GM23338 (cell line): ENCODE measurements at regions not wholly inside any gene's neighbourhood (a gene's known extent, or its start where the extent isn't known, plus 50 kb on each side); places are given as distances from the start of the nearest gene placed in this dataset.

Experiments used
- ATAC-seq: fragments of 200-7000 bp; cut with Tn5 transposase; 3 replicates; pipeline ENCODE4 v1.9.1; 2020
- DNase-seq: peaks from one replicate; pipeline ENCODE4 v3.0.0-alpha.2; 2015; ENCODE audit warnings: low spot score
- H2AFZ ChIP-seq: fragments of 200-600 bp; sonication (generic); 2 replicates; pipeline ENCODE4 v1.8.0; 2016; ENCODE audit warnings: antibody characterized with exemption, mild to moderate bottlenecking, moderate library complexity
- H3F3A ChIP-seq: fragments of 200-600 bp; sonication (generic); replicated peaks from 2 replicates; pipeline ENCODE4 v1.8.0; 2017; ENCODE audit warnings: antibody characterized with exemption, mixed run types, low read depth
- H3K27ac ChIP-seq: fragments of 200-600 bp; sonication (generic); 2 replicates; pipeline ENCODE4 v1.6.1; 2016; ENCODE audit warnings: low read depth
- H3K27me3 ChIP-seq: fragments of 200-600 bp; sonication (generic); 2 replicates; pipeline ENCODE4 v1.8.0; 2016; ENCODE audit warnings: mild to moderate bottlenecking, mixed run types, moderate library complexity; ENCODE audit not compliant: insufficient read depth
- H3K36me3 ChIP-seq: fragments of 200-600 bp; sonication (generic); 2 replicates; pipeline ENCODE4 v1.8.0; 2016; ENCODE audit warnings: mild to moderate bottlenecking; ENCODE audit not compliant: insufficient read depth
- H3K4me1 ChIP-seq: fragments of 200-600 bp; sonication (generic); 2 replicates; pipeline ENCODE4 v1.8.0; 2016; ENCODE audit warnings: mild to moderate bottlenecking, moderate library complexity; ENCODE audit not compliant: insufficient read depth
- H3K4me2 ChIP-seq: fragments of 200-600 bp; sonication (generic); 2 replicates; pipeline ENCODE4 v1.7.1; 2017; ENCODE audit warnings: mixed run types
- H3K4me3 ChIP-seq: fragments of 200-600 bp; sonication (generic); 2 replicates; pipeline ENCODE4 v1.6.1; 2016; ENCODE audit warnings: mixed run types
- H3K79me2 ChIP-seq: fragments of 200-600 bp; sonication (generic); replicated peaks from 2 replicates; pipeline ENCODE4 v1.8.0; 2017; ENCODE audit warnings: mild to moderate bottlenecking; ENCODE audit not compliant: insufficient read depth
- H3K9me2 ChIP-seq: fragments of 200-600 bp; sonication (generic); 2 replicates; pipeline ENCODE4 v1.8.0; 2017; ENCODE audit not compliant: insufficient read depth
- H4K20me1 ChIP-seq: fragments of 200-600 bp; sonication (generic); replicated peaks from 2 replicates; pipeline ENCODE4 v1.8.0; 2017; ENCODE audit warnings: mild to moderate bottlenecking; ENCODE audit not compliant: insufficient read depth
- H3K27ac Mint-ChIP-seq: 2 replicates; pipeline ENCODE4 v1.8.0; 2020; ENCODE audit warnings: inconsistent platforms, mild to moderate bottlenecking, moderate library complexity, mixed read lengths
- H3K27me3 Mint-ChIP-seq: 3 replicates; pipeline ENCODE4 v1.8.0; 2022; ENCODE audit warnings: low read depth, mild to moderate bottlenecking, moderate library complexity, mixed read lengths, inconsistent platforms; ENCODE audit not compliant: insufficient read depth, poor library complexity
- H3K36me3 Mint-ChIP-seq: 3 replicates; pipeline ENCODE4 v1.8.0; 2021; ENCODE audit warnings: low read depth, mild to moderate bottlenecking, inconsistent platforms, moderate library complexity, mixed read lengths
- H3K4me1 Mint-ChIP-seq: 3 replicates; pipeline ENCODE4 v1.8.0; 2020; ENCODE audit warnings: mild to moderate bottlenecking, inconsistent platforms, mixed read lengths
- H3K4me3 Mint-ChIP-seq: 3 replicates; pipeline ENCODE4 v1.8.0; 2021; ENCODE audit warnings: moderate library complexity, mild to moderate bottlenecking, inconsistent platforms, mixed read lengths
- H3K9me3 Mint-ChIP-seq: 3 replicates; pipeline ENCODE4 v1.8.0; 2020; ENCODE audit warnings: moderate library complexity, mild to moderate bottlenecking, inconsistent platforms, mixed read lengths
- CREB1 ChIP-seq: fragments of 250-450 bp; sonication (Bioruptor Pico); IDR thresholded peaks from 2 replicates; pipeline ENCODE4 v1.5.0; 2020; ENCODE audit warnings: low read depth, mild to moderate bottlenecking, moderate library complexity
- EZH2 ChIP-seq: fragments of 200-600 bp; sonication (generic); IDR thresholded peaks from one replicate; pipeline ENCODE4 v1.8.0; 2017; ENCODE audit warnings: antibody characterized with exemption, mild to moderate bottlenecking, low read depth; ENCODE audit not compliant: unreplicated experiment
- EZH2phosphoT487 ChIP-seq: fragments of 200-600 bp; sonication (generic); IDR thresholded peaks from one replicate; pipeline ENCODE4 v1.8.1; 2018; ENCODE audit warnings: antibody characterized with exemption; ENCODE audit not compliant: unreplicated experiment
- POLR2AphosphoS5 ChIP-seq: IDR thresholded peaks from 2 replicates; pipeline ENCODE4 v1.6.1; 2016; ENCODE audit warnings: antibody characterized with exemption, low read depth
- STAT1 ChIP-seq: IDR thresholded peaks from one replicate; pipeline ENCODE4 v1.6.1; 2016; ENCODE audit warnings: antibody characterized with exemption; ENCODE audit not compliant: unreplicated experiment
- ZNF114 ChIP-seq: fragments of 250-450 bp; sonication (Bioruptor Pico); IDR thresholded peaks from 2 replicates; pipeline ENCODE4 v1.5.0; 2020; ENCODE audit warnings: mild to moderate bottlenecking, moderate library complexity
- ZNF331 ChIP-seq: fragments of 250-450 bp; sonication (Bioruptor Pico); IDR thresholded peaks from 2 replicates; pipeline ENCODE4 v1.5.0; 2020; ENCODE audit warnings: low read depth, mild to moderate bottlenecking, moderate library complexity
- TF ChIP-seq, protein P1 (sequence below): fragments of 250-450 bp; sonication (Bioruptor Pico); IDR thresholded peaks from 2 replicates; pipeline ENCODE4 v1.5.0; 2020; ENCODE audit warnings: mild to moderate bottlenecking, moderate library complexity
- TF ChIP-seq, protein P2 (sequence below), 2 experiments: fragments of 200-600 bp in 1 of 2; sonication (generic) in 1 of 2; conservative IDR thresholded peaks; 2 replicates each; pipeline versions ENCODE4 v1.5.1 to v1.6.1; 2016 to 2017; ENCODE audit warnings: antibody characterized with exemption in 2 of 2, low read depth in 2 of 2, mild to moderate bottlenecking in 2 of 2, moderate library complexity in 1 of 2
- TF ChIP-seq, protein P3 (sequence below): IDR thresholded peaks from one replicate; pipeline ENCODE4 v1.6.1; 2018; ENCODE audit warnings: antibody characterized with exemption; ENCODE audit not compliant: unreplicated experiment

DNA sequence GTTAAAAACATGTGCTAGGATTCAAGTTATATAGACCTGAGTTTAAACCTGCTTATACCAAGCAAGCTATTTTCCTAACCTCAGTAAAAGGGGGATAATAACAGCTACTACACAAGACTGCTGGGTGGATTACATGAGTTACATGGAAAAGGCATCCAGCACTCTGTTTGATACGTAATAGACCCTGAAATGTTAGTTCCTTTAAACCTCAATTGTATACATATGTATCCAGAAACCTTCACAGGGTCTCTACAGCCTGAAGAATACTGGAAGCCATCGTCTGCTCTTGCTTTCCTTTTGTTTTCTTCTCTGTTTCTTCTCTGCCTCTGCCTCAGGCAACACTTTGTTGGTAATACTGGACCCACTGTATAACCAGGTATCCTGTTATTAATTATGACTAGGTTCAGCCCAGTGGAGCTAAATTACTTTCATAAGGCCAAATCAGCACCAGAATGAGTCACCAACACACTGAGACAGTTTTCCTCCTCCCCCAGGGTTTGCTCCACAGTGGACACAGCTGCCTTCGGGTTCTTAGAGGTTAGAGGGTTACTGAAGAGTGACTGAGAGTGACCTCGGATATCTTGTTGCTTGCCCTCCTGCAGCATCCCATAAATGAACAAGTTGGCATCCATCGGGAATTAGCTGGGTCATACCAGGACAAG is 127.1 kb downstream of the CAPZA3 start (continued):
- TF ChIP-seq, protein P1, sequence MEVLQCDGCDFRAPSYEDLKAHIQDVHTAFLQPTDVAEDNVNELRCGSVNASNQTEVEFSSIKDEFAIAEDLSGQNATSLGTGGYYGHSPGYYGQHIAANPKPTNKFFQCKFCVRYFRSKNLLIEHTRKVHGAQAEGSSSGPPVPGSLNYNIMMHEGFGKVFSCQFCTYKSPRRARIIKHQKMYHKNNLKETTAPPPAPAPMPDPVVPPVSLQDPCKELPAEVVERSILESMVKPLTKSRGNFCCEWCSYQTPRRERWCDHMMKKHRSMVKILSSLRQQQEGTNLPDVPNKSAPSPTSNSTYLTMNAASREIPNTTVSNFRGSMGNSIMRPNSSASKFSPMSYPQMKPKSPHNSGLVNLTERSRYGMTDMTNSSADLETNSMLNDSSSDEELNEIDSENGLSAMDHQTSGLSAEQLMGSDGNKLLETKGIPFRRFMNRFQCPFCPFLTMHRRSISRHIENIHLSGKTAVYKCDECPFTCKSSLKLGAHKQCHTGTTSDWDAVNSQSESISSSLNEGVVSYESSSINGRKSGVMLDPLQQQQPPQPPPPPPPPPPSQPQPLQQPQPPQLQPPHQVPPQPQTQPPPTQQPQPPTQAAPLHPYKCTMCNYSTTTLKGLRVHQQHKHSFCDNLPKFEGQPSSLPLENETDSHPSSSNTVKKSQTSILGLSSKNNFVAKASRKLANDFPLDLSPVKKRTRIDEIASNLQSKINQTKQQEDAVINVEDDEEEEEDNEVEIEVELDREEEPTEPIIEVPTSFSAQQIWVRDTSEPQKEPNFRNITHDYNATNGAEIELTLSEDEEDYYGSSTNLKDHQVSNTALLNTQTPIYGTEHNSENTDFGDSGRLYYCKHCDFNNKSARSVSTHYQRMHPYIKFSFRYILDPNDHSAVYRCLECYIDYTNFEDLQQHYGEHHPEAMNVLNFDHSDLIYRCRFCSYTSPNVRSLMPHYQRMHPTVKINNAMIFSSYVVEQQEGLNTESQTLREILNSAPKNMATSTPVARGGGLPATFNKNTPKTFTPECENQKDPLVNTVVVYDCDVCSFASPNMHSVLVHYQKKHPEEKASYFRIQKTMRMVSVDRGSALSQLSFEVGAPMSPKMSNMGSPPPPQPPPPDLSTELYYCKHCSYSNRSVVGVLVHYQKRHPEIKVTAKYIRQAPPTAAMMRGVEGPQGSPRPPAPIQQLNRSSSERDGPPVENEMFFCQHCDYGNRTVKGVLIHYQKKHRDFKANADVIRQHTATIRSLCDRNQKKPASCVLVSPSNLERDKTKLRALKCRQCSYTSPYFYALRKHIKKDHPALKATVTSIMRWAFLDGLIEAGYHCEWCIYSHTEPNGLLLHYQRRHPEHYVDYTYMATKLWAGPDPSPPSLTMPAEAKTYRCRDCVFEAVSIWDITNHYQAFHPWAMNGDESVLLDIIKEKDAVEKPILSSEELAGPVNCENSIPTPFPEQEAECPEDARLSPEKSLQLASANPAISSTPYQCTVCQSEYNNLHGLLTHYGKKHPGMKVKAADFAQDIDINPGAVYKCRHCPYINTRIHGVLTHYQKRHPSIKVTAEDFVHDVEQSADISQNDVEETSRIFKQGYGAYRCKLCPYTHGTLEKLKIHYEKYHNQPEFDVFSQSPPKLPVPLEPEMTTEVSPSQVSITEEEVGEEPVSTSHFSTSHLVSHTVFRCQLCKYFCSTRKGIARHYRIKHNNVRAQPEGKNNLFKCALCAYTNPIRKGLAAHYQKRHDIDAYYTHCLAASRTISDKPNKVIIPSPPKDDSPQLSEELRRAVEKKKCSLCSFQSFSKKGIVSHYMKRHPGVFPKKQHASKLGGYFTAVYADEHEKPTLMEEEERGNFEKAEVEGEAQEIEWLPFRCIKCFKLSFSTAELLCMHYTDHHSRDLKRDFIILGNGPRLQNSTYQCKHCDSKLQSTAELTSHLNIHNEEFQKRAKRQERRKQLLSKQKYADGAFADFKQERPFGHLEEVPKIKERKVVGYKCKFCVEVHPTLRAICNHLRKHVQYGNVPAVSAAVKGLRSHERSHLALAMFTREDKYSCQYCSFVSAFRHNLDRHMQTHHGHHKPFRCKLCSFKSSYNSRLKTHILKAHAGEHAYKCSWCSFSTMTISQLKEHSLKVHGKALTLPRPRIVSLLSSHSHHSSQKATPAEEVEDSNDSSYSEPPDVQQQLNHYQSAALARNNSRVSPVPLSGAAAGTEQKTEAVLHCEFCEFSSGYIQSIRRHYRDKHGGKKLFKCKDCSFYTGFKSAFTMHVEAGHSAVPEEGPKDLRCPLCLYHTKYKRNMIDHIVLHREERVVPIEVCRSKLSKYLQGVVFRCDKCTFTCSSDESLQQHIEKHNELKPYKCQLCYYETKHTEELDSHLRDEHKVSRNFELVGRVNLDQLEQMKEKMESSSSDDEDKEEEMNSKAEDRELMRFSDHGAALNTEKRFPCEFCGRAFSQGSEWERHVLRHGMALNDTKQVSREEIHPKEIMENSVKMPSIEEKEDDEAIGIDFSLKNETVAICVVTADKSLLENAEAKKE (CRISPR knock-in tag): no peak
- TF ChIP-seq ZNF114 (CRISPR knock-in tag): no peak
- TF ChIP-seq STAT1: no peak
- TF ChIP-seq, protein P2, sequence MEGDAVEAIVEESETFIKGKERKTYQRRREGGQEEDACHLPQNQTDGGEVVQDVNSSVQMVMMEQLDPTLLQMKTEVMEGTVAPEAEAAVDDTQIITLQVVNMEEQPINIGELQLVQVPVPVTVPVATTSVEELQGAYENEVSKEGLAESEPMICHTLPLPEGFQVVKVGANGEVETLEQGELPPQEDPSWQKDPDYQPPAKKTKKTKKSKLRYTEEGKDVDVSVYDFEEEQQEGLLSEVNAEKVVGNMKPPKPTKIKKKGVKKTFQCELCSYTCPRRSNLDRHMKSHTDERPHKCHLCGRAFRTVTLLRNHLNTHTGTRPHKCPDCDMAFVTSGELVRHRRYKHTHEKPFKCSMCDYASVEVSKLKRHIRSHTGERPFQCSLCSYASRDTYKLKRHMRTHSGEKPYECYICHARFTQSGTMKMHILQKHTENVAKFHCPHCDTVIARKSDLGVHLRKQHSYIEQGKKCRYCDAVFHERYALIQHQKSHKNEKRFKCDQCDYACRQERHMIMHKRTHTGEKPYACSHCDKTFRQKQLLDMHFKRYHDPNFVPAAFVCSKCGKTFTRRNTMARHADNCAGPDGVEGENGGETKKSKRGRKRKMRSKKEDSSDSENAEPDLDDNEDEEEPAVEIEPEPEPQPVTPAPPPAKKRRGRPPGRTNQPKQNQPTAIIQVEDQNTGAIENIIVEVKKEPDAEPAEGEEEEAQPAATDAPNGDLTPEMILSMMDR (conservative IDR thresholded peaks at IDR 0.05; ENCODE audit: low read depth in 2 of 2): no peak
- TF ChIP-seq POLR2AphosphoS5: no peak
- TF ChIP-seq EZH2phosphoT487: no peak
- no peak for TF ChIP-seq EZH2

DNA sequence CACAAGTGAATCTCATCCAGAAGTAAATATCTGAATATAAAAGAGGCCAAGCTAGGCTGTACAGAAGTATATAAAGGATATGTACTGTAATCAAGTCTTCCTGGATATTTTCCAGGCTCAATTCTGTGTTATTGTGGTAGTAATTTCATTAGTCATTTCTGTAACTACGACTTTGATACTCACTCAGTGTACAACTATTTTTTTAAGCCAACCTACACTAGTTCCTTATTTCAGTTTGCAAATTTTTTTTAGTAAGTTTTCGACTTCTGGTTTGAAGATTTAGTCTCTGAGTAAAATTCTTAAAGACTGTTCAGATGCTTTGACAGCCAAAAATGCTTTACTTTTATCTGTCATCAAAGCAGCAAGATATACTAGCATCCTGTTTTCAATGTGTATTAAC is 130.8 kb downstream of the CAPZA3 start:
- no peak overlapping the region for H3K27ac Mint-ChIP-seq
- TF ChIP-seq CREB1 (CRISPR knock-in tag) (no peak), ZNF114 (CRISPR knock-in tag) (no peak), EZH2phosphoT487 (no peak), EZH2 (no peak), ZNF331 (no peak)
- TF ChIP-seq, protein P2 (conservative IDR thresholded peaks at IDR 0.05; ENCODE audit: low read depth in 2 of 2): no peak
- TF ChIP-seq, protein P3, sequence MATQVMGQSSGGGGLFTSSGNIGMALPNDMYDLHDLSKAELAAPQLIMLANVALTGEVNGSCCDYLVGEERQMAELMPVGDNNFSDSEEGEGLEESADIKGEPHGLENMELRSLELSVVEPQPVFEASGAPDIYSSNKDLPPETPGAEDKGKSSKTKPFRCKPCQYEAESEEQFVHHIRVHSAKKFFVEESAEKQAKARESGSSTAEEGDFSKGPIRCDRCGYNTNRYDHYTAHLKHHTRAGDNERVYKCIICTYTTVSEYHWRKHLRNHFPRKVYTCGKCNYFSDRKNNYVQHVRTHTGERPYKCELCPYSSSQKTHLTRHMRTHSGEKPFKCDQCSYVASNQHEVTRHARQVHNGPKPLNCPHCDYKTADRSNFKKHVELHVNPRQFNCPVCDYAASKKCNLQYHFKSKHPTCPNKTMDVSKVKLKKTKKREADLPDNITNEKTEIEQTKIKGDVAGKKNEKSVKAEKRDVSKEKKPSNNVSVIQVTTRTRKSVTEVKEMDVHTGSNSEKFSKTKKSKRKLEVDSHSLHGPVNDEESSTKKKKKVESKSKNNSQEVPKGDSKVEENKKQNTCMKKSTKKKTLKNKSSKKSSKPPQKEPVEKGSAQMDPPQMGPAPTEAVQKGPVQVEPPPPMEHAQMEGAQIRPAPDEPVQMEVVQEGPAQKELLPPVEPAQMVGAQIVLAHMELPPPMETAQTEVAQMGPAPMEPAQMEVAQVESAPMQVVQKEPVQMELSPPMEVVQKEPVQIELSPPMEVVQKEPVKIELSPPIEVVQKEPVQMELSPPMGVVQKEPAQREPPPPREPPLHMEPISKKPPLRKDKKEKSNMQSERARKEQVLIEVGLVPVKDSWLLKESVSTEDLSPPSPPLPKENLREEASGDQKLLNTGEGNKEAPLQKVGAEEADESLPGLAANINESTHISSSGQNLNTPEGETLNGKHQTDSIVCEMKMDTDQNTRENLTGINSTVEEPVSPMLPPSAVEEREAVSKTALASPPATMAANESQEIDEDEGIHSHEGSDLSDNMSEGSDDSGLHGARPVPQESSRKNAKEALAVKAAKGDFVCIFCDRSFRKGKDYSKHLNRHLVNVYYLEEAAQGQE: no peak

More for the DNA sequence above, 130.8 kb downstream of the CAPZA3 start:
- H3K36me3 ChIP-seq: no peaks in the 10 kb centered on the region
- peaks cover 8% of the 10 kb centered on the region for H3K4me1 ChIP-seq
- DNase-seq: no peak
- peaks cover 2% of the 10 kb centered on the region for H3K27me3 Mint-ChIP-seq
- no peaks in the 10 kb centered on the region; the same call in 1 of the 3 replicates for H3K9me3 Mint-ChIP-seq
- H3K27ac ChIP-seq: no peak overlapping the region
- no peak overlapping the region for H3K4me3 ChIP-seq
- no peak overlapping the region for H2AFZ ChIP-seq
- no peak overlapping the region for H3K4me2 ChIP-seq
- no peaks in the 10 kb centered on the region for H4K20me1 ChIP-seq
- no peak overlapping the region for H3K4me3 Mint-ChIP-seq
- no peaks in the 10 kb centered on the region for H3K79me2 ChIP-seq
- H3K4me1 Mint-ChIP-seq: peaks cover 19% of the 10 kb centered on the region
- peaks cover 4% of the 10 kb centered on the region; the same call in 1 of the 2 replicates for H3F3A ChIP-seq
- no peaks in the 10 kb centered on the region for H3K27me3 ChIP-seq
- H3K9me2 ChIP-seq: peaks cover 7% of the 10 kb centered on the region
- no peak for ATAC-seq
- H3K36me3 Mint-ChIP-seq: peaks cover under 1% of the 10 kb centered on the region; the same call in 1 of the 3 replicates
